Loucy (cell line): ENCODE measurements at regions not wholly inside any gene's neighbourhood (a gene's known extent, or its start where the extent isn't known, plus 50 kb on each side); places are given as distances from the start of the nearest gene placed in this dataset.

Source experiments
- H2AFZ ChIP-seq: fragments of 200-600 bp; sonication (generic); 2 replicates; pipeline ENCODE4 v1.6.0; 2016; ENCODE audit warnings: antibody characterized with exemption, mild to moderate bottlenecking, low read length, moderate library complexity
- H3F3A ChIP-seq: fragments of 200-600 bp; 2 replicates; pipeline ENCODE4 v1.6.0; 2016; ENCODE audit warnings: antibody characterized with exemption, low read depth, mild to moderate bottlenecking
- H3K27me3 ChIP-seq: fragments of 200-600 bp; sonication (generic); 2 replicates; pipeline ENCODE4 v1.6.1; 2014; ENCODE audit warnings: low read length, mild to moderate bottlenecking; ENCODE audit not compliant: insufficient read depth, poor library complexity, severe bottlenecking
- H3K36me3 ChIP-seq: fragments of 200-600 bp; sonication (generic); 2 replicates; pipeline ENCODE4 v1.6.1; 2016; ENCODE audit warnings: low read length; ENCODE audit not compliant: insufficient read depth
- H3K4me1 ChIP-seq: fragments of 200-600 bp; sonication (generic); 2 replicates; pipeline ENCODE4 v1.5.1; 2014; ENCODE audit warnings: low read length, mild to moderate bottlenecking; ENCODE audit not compliant: insufficient read depth, poor library complexity, severe bottlenecking
- H3K4me2 ChIP-seq: fragments of 200-600 bp; sonication (generic); 2 replicates; pipeline ENCODE4 v1.6.0; 2014; ENCODE audit warnings: antibody characterized with exemption, low read length, low read depth, mild to moderate bottlenecking; ENCODE audit not compliant: poor library complexity, severe bottlenecking
- H3K4me3 ChIP-seq: fragments of 200-600 bp; sonication (generic); 2 replicates; pipeline ENCODE4 v1.5.1; 2014; ENCODE audit warnings: low read length, mild to moderate bottlenecking, mixed read lengths; ENCODE audit not compliant: poor library complexity, severe bottlenecking
- H3K79me2 ChIP-seq: fragments of 200-600 bp; sonication (generic); 2 replicates; pipeline ENCODE4 v1.6.1; 2014; ENCODE audit warnings: low read length; ENCODE audit not compliant: insufficient read depth
- H3K9ac ChIP-seq: fragments of 200-600 bp; sonication (generic); 2 replicates; pipeline ENCODE4 v1.6.0; 2014; ENCODE audit warnings: mild to moderate bottlenecking, low read depth, low read length, moderate library complexity; ENCODE audit not compliant: poor library complexity, severe bottlenecking
- H3K9me2 ChIP-seq: fragments of 200-600 bp; sonication (generic); replicated peaks from 2 replicates; pipeline ENCODE4 v1.6.1; 2016; ENCODE audit warnings: low read depth, low read length, mixed read lengths
- H3K9me3 ChIP-seq: fragments of 200-600 bp; sonication (generic); 2 replicates; pipeline ENCODE4 v1.6.1; 2014; ENCODE audit warnings: mild to moderate bottlenecking, antibody characterized with exemption, low read length, low read depth; ENCODE audit not compliant: insufficient read depth
- H4K20me1 ChIP-seq: fragments of 200-600 bp; sonication (generic); 2 replicates; pipeline ENCODE4 v1.6.0; 2014; ENCODE audit warnings: antibody characterized with exemption, low read length, mild to moderate bottlenecking; ENCODE audit not compliant: insufficient read depth, poor library complexity, severe bottlenecking
- CTCF ChIP-seq: fragments of 200-600 bp; sonication (generic); conservative IDR thresholded peaks from 2 replicates; pipeline ENCODE4 v1.5.1; 2014; ENCODE audit warnings: mild to moderate bottlenecking, antibody characterized with exemption, low read length
- EZH2phosphoT487 ChIP-seq: fragments of 200-600 bp; IDR thresholded peaks from 2 replicates; pipeline ENCODE4 v1.6.1; 2018; ENCODE audit warnings: antibody characterized with exemption, mild to moderate bottlenecking, moderate library complexity, borderline replicate concordance

GRCh38 chr3:168453623-168454022 is 357.9 kb upstream of the GOLIM4 start:
- H3K36me3 ChIP-seq: no peaks in the 10 kb centered on the region
- no peak overlapping the region for H3K4me2 ChIP-seq

GRCh38 chr3:168443965-168444364 is 348.2 kb upstream of the GOLIM4 start:
- Histone ChIP-seq H3K4me2 (no peak overlapping the region), H3F3A (no peaks in the 10 kb centered on the region), H3K79me2 (no peaks in the 10 kb centered on the region), H3K4me3 (no peak overlapping the region), H3K27me3 (no peaks in the 10 kb centered on the region), H3K36me3 (no peaks in the 10 kb centered on the region), H4K20me1 (no peaks in the 10 kb centered on the region), H3K9me3 (no peaks in the 10 kb centered on the region), H3K9me2 (no peaks in the 10 kb centered on the region), H3K4me1 (no peaks in the 10 kb centered on the region), H2AFZ (no peak overlapping the region), H3K9ac (no peak overlapping the region)
- no peak for TF ChIP-seq EZH2phosphoT487
- no peak for TF ChIP-seq CTCF

More at GRCh38 chr3:168453623-168454022, 357.9 kb upstream of the GOLIM4 start:
- Histone ChIP-seq H3K9me3 (no peaks in the 10 kb centered on the region), H3K9me2 (no peaks in the 10 kb centered on the region), H3K4me3 (no peak overlapping the region), H2AFZ (no peak overlapping the region), H3K27me3 (no peaks in the 10 kb centered on the region), H3K9ac (no peak overlapping the region), H4K20me1 (no peaks in the 10 kb centered on the region), H3F3A (no peaks in the 10 kb centered on the region), H3K4me1 (no peaks in the 10 kb centered on the region), H3K79me2 (no peaks in the 10 kb centered on the region)
- TF ChIP-seq CTCF (no peak), EZH2phosphoT487 (no peak)

GRCh38 chr3:168442502-168442901 is 346.8 kb upstream of the GOLIM4 start:
- TF ChIP-seq CTCF (no peak), EZH2phosphoT487 (no peak)
- no peak overlapping the region for H3K4me2 ChIP-seq
- no peaks in the 10 kb centered on the region for H3K27me3 ChIP-seq
- no peaks in the 10 kb centered on the region for H3K4me1 ChIP-seq
- H3K9me2 ChIP-seq: no peaks in the 10 kb centered on the region
- H4K20me1 ChIP-seq: no peaks in the 10 kb centered on the region
- H3K4me3 ChIP-seq: no peak overlapping the region
- H3K9ac ChIP-seq: no peak overlapping the region
- H3K79me2 ChIP-seq: no peaks in the 10 kb centered on the region
- H3K36me3 ChIP-seq: no peaks in the 10 kb centered on the region
- no peak overlapping the region for H2AFZ ChIP-seq
- no peaks in the 10 kb centered on the region for H3F3A ChIP-seq
- no peaks in the 10 kb centered on the region for H3K9me3 ChIP-seq
